ENCODE measurements at regions not wholly inside any gene's neighbourhood (a gene's known extent, or its start where the extent isn't known, plus 50 kb on each side); places are given as distances from the start of the nearest gene placed in this dataset.
"Not testable (repeated sequence)": the region's sequence is repeated elsewhere in the genome, so short reads cannot be mapped to it uniquely, and the experiment has no call there.

DNA sequence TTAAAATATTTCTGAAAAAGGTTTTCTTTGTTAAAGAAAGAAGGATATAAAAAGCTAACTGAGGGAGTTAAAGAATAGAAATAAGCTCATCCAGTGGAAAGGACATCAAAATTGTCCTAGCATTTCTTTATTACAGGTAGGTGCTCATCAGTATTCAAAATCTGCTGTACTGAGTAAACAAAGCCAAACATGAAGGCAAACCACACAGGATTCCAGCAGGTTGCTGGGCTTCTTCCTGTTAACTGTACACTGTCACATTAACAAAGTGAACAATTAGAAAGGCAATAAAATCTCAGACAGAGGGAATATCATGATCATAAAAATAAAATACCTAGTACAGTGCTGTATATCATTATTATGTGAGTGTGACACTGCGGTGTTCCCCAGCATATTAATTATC, 1541.0 kb downstream of the SLITRK5 start:
- no peak for DNase-seq (ENCODE audit: low read depth)

DNA sequence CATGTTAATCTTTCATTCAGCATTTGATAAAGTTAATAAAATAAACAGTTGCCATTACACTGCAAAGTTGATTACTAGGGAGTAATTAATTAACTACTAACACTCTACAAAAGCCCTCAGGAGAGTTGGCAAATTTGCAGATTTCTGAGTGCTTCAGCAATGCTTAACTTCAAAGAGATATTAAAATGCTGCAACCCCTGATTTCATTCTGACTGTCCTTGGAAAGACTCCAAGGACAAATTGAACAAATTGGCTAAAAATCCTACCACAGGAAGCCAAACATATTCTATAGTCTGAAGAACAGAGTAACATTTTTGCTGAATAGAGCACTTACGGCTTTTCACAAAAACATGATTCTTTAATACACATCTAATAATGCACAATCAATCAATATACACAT, 1543.0 kb downstream of the SLITRK5 start:
- no peak for DNase-seq (ENCODE audit: low read depth)

DNA sequence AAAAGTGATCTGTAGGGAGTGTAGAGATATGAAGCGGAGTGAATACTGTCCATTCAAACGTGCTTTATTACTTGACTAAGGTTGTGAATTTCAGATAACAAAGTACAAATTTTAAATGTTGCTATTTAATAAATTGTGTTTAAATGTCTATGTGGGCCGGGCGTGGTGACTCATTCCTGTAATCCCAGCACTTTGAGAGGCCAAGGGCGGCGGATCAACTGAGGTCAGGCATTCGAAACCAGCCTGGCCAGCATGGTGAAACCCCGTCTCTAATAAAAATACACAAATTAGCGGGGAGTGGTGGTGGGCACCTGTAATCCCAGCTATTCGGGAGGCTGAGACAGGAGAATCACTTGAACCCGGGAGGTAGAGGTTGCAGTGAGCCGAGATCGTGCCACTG, 1544.1 kb downstream of the SLITRK5 start:
- DNase-seq (ENCODE audit: low read depth) = not testable (repeated sequence)

DNA sequence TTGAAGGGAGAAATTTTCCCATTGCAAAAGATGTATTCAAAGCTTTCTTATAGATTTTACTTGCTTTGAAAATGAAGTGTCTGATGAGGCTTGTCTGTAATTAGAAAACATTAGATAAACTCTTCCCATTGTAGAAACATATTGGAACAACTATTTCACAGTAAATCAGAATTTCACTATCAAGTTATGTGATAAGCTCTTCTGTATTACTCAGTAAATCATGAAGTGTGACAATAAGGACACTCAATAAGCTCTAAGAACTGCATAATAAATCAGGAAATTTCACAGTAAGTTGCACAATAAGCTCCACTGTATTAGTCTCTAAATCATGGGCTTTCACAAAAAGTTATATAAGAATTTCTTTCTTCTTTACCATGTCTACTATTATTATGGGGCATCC, 1546.6 kb downstream of the SLITRK5 start:
- DNase-seq (ENCODE audit: low read depth) = no peak

DNA sequence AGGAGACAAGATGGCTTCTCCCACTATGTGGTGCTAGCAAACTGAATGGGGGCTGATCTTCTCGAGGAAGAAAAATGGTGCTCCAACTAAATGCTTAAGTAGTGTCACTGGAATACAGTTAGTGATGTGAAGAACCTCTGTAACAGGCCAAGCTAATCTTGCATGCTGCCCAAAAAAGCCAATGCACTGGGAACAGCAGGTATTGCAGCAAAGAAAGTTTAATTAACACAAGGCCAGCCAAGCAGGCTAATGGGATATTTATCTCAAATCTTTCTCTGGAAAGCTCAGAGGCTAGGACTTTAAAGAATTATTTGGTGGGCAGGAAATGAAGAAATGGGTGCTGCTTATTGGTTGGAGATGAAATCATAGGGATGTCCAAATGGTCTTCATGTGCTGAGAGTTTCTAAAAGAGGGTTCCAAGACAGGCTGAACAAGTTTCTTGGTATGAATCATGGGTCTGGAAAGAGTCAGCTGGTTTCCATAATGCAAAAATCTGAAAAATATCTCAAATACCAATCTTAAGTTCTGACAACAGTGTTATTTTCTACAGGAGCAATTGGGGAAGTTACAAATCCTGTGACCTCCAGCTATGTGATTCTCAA, 1550.5 kb downstream of the SLITRK5 start:
- no peak for DNase-seq (ENCODE audit: low read depth)

DNA sequence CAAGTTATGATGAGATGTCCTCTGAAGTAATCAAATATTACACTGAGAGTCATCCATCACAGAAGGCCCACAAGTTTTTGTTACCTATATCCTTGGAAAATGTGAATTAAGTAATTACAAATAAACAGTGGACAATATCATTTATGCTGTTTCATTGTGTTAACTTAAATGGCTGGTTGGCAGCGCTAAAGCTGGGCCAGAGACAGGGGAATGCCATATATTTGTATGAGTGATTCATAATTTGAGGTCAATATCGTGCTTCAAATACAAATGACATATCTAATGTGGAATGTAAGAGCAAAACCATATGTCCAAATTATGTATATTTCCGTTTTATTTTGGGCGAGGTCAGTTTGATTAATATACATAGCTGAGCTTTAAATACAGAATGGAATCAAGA, 1556.2 kb downstream of the SLITRK5 start:
- peak; percentile 53 for DNase-seq (ENCODE audit: low read depth)

DNA sequence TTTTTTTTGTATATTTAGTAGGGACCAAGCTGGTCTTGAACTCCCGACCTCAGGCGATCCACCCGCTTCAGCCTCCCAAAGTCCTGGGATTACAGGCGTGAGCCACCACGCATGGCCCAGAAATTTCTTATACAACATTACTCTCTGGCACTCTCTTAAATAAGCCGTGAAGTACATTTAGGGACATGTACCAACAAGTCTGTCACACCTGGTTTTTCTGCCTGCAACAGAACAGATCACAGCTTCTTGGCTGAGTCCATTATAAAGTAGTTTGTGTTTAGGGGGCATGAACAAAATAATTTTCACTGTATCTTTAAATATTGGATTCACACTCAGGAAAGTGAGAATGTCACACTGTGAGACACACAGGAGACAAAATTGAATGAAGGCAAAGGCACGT, 1567.3 kb downstream of the SLITRK5 start:
- no peak for DNase-seq (ENCODE audit: low read depth)

DNA sequence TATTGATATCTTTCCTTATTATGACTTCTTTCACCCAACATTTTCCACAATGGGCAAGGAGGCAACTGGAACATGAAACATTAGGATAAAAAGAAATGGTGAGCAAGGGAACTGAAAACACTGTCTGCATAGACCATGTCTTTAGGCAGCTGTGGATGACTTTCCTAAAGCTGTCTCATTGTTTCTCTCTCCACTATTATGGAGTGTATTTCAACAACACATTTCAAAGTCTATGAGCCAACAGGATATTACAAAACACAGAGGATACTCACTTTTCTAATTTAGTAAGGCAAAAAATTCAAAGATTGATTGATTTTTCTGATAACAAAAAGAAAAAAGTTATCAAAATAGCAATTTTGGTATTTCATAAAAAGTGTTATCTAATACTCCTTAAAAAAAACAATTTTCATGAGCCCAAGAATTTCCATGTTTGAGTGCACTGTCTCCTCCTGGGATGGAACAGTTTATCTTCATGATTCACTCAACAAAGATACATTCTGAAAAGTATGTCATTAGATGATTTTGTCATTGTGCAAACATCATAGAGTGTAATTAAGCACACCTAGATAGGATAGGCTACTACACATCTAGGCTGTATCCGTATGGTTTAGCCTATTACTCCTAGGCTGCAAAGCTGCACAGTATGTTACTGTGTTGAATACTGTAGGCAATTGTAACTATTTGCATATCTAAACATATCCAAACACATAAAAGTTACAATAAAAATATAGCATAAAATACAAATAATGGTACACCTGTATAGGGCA, 1568.4 kb downstream of the SLITRK5 start:
- peak; percentile 14 for DNase-seq (ENCODE audit: low read depth)

DNA sequence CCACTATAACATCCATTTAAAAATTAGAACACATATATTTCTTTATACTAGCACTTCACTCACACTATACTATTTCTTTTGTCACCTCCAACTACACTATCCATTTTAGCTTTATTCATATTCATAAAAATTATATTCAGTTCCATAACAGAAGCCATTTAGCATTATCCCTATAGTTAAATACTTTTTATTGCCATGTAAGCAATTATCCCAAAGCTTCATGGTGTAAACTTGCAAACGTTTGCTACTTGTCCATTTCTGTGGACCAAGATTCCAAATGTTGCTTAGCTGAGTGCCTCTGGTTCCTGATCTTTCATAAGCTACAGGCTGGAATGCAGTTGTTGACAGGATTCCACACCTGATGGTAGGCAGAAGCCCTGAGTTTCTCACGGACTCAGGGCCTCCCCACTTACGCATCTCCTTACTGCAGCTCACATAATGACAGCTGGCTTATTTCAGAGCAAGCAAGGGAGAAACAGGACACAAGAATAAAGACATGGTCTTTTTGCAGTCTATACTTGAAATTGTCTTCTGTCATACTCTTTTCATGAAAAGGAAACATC, 1584.8 kb downstream of the SLITRK5 start:
- no peak for DNase-seq (ENCODE audit: low read depth)

DNA sequence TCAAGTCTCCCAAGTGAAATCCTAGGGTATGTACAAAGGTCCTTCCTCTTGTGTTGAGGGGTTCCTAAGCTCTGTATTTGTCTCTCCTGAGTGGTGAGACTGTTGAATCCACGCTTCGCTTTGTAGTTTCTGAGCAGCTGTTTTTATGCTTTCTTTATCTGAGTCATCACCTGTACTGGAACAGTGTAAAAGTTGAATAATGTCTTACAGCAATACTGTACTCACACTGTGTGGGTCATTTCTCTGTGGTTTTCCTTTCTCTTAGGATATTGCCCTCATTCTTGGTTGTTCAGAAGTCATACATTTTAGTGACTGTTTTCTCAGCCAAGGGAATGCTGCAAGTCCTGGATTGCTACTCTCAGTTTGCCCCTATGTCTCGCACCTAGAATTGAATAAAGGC, 1596.6 kb downstream of the SLITRK5 start:
- DNase-seq (ENCODE audit: low read depth) = no peak

DNA sequence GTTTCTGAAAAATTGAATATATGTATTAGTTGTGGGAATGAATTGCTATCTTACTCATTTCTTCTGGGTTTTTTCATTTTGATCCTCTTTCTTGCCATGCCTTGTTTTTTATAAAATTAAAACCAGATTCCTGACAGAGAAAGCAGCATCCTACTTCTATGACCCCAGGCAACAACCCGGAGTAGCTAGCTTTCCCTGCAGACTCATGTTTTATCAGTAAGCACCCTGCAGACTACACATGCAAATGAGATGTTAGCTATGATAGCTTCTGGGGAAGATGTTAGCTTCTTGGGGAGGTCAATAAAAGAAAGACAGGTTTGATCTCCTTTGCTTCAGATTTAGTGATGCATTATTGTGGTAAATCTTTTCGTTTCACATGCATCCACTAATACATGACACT, 1598.6 kb downstream of the SLITRK5 start:
- DNase-seq (ENCODE audit: low read depth) = no peak

DNA sequence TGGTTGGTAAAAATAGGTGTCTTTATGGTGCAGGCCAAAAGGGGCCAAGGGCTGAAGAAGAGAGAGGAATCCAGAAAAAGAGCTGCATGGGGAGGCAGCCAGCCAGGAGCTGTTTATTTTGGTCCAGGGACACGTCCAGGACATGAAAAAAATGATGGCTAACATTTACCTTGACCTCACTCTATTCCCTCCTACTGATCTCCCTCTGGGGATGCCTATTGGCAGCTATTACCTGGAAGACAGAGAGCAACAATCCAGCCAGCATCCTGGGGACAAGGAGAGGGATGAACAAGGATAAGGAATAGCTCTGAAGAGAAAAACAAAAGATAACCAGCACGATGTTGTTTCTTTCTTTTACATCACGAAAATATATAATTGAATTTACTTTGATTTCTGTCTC, 1599.6 kb downstream of the SLITRK5 start:
- DNase-seq (ENCODE audit: low read depth) = no peak

DNA sequence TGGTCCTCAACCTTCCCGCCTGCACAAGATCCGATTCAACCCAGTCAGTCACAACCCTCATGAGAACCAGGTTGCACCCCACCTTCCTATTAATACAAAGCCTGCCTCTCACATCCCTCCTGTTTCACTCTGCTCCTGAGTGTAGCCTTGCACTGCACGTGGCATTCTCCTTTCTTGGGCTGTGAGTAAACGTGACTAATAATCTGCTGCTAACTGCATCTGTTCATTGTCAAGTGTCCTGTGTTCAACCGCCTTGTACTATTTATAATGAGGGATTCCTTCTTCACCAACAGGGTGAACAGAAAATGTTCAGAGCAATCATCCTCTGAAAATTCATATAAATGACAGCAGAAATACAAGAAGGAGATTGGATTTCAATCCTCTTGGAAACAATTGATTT, 1608.2 kb downstream of the SLITRK5 start:
- DNase-seq (ENCODE audit: low read depth) = no peak

DNA sequence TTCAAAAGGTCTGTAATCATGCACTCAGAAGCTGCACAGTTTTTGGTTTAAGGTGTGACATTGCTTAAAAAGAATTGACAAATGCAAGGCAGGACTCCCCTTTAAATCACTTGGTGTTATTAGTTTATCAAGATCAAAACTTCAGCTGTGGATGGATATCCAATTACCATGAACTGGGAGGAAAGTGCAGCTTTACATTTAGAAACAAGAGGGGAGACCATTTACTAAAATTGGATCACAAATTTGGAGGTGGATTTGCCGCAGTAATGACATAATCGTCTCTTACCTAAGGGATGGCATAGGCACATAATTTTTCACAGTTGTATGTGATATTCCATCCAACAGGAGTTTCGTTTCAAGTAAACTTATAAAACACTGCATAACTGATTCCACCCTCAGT, 1610.2 kb downstream of the SLITRK5 start:
- DNase-seq (ENCODE audit: low read depth) = no peak

DNA sequence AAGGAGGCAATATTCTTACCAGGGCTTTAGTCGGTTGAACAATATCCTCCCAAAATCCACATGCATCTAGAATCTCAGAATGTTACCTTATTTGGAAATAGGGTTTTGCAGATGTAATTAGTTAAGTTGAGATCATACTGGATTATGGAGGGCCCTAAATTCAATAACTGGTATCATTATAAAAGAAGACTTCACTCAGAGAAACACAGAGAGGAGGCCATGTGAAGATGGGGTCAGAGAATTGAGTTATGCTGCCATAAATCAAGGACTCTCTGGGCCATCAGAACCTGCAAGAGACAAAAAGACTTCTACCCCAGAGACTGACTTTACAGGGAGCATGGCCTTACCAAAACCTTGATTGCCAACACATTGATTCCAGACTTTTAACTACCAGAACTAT, 1611.1 kb downstream of the SLITRK5 start:
- no peak for DNase-seq (ENCODE audit: low read depth)

DNA sequence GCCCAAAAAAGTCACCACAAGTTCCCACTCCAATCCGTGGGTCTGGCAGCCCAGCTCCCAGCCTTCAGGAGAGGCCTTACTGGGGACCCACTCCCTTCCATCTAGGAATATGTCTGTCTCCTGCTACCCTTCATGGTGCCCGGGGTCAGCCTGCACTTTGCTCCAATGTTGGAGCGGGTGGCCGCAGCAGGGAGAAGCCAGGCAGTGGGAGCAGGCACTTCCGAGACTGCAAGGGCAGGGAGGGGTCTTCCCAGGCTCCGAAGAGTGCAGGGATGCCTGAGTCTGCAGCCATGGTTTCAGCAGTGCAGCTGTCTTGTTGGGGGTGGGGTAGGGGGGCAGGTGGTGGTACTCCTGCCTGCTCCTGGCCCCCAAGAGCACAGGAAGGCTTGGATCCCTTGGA, 1616.2 kb downstream of the SLITRK5 start:
- no peak for DNase-seq (ENCODE audit: low read depth)

DNA sequence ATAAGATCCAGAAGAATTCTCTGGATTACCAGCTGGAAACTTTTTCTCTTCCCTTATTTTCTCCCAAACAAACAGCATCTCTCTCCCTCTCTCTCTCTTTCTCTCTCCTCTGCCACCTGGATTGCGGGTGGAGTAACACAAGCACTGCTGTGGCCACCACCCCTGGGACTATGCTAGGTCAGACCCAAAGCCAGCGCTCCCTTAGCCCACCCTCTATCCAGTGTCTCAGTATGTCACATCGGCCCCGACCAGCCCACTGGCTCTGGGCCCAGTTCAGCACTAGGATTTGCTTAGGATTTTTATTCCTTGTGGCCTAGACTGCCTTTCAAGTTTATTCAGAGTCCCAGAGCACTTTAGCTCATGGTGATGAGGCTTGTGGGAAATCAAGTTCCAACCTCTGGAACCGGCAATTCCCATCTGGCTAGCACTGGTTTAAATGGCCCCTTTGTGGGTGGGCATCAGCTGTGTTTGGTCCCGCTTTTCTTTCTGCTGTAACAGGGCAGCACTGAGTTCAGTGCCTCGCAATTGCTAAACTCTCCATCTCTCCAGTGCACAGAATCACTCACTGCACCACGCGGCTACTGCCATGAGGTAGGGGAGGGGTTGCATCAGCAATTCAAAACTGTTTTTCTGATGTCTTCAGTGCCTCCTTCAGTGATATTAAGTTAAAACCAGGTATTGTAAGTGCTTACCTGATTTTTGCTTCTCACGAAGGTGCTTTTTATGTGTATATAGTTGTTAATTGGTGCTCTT, 1623.1 kb downstream of the SLITRK5 start:
- DNase-seq (ENCODE audit: low read depth) = no peak

DNA sequence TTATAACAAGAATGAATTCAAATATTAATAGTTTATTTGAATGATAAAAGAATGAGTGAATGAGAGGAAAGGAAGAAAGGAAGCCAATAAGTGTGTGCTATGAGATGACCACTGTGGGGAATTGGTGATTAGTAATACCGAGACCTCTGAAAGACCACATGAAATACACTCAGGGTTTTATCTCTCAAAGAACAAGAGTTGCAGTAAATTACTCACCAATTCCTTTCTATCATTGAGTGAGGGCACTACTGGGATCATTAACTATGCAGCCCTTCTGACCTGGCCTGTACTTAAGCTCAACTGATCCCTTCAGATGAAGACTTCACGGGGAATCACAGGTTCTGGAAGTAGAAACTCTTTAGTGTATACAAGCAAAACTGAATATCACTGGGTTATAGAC, 1636.1 kb downstream of the SLITRK5 start:
- no peak for DNase-seq (ENCODE audit: low read depth)

DNA sequence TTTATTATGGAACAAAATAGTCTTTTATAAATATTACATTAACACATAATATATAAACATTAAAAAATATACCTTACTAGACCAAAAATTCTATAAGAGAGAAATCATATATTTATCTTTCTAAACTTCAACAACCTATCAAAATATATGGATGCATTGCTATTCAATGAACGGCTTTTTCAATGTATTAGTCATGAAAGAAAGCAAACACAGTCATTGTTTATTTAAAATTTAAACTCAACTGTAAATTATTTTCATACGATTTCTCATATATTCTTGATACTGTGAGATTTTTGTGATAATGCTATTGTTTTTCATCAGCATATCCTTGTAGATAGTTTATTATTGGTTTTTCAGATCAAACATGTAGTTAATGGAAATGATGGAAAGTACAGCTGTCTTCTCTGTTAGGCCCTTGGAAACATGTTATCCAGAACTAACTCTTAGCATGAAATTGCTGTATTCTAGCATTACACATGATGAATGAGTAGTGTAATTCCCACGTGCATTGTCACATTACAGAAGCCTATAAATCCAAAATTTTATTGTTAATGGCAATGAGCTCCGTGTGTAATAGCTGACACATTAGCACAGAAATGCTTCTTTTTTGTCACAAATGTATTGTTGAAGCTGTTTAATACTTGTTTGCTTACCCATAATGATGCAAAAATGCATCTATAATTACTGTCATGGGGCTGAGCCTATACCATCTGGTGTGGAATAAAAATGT, 1639.9 kb downstream of the SLITRK5 start:
- DNase-seq (ENCODE audit: low read depth) = no peak

DNA sequence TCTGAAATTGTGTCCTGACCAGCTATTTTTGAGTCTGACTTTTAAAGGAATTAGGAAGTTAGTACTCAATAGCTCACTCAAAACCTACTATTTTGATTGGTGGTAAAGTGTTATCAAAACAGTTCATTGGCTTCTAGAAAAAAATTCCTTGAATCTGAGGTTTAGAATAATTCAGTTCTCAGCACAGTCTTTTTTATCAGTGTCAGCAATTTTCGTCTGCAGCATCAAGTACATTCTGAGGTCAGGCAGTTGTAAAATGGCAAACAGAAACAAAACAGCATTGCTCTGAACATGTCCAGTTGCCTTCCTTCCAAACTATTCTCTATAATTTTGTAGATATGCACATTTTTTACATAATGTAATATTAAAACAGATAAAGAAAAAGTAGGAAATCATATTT, 1644.1 kb downstream of the SLITRK5 start:
- no peak for DNase-seq (ENCODE audit: low read depth)

DNA sequence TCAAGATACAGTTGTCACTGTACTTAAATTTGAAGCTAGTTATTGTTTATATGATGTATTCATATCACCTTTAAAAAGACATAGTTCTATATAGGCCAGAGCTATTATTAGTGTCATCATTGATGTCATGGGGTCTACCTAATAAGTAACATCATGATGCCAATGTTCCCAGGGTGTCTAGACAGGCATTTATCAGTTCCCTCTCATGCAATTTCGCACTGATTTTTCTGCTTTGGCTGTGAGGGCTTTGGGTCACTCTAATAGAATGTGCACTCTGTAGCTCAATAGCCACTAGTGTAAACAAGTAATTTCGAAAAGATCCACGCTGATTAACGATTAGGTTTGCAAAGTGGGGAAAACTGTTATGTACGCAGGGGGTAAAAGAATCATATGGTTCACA, 1651.3 kb downstream of the SLITRK5 start:
- DNase-seq (ENCODE audit: low read depth) = no peak

DNA sequence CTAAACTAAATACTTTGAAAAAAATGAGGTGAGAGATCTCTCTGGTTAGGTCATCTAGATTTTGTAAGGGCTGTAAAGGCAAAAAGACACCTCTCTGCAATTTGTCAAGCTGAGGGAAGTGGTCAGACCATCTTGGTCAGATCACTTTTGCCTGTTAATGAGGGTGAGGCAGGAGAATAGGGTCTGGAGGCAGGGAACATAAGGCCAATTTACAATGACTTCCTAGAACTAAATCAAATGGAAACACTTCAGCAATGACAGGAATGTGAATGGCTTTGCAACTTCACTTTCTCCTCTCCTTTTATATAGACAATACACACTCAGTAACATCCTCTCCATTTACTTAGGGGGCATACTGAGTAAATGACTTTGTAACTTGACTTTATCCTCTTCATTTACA, 1653.4 kb downstream of the SLITRK5 start:
- no peak for DNase-seq (ENCODE audit: low read depth)

All from HS-5 (cell line).